ENCODE measurements at regions not wholly inside any gene's neighbourhood (a gene's known extent, or its start where the extent isn't known, plus 50 kb on each side); places are given as distances from the start of the nearest gene placed in this dataset.

DNA sequence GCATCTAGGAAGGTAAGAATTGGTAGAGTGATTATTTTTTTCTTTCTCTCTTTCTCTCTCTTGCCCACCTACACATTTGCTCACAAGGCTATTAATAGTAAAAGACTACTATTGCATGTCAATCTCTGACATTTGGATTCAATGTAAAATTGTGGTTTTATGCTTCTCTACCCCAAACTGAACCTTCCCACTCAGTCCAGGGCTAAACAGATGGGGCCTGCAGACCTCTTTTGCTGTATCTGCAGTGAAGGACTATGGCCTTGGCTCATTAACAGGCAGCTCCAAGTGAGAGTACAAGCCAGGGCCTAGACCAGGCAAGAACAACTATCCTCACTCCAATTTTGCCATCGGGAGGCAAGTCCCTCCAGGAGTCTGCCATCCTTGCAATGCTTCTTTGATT lies 68.3 kb upstream of the ARL4C start:
- H3K27ac ChIP-seq = no peak overlapping the region
- DNase-seq (ENCODE audit: low spot score in 2 of 2) = no peak
- no peak overlapping the region for H3K4me3 ChIP-seq
- intact Hi-C loops (cut with DNase I) = no loop called here
- no peaks in the 10 kb centered on the region for H3K36me3 ChIP-seq
- no peak for TF ChIP-seq CTCF (IDR thresholded peaks at IDR 0.05)
- H3K27me3 ChIP-seq = no peaks in the 10 kb centered on the region
- H3K4me1 ChIP-seq = no peaks in the 10 kb centered on the region
- H3K9me3 ChIP-seq = no peaks in the 10 kb centered on the region

DNA sequence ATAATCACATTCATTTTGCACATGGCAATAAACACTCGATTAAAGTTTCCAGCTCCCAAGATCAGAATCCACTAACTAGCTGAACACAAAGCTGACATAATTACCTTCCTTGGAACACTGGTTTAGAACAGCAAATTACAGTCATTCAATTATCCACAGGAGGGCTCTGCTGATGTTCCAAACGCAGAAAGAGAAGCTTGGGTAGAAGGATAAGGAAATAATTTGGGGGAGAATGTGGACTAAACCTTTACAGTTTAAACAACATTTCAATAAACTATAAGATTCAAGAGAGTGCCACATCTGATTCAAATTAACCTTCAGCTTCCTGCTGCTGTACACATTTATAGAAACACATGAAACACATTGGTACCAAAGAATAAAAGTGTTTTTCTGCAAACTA lies 67.8 kb upstream of the ARL4C start:
- no peaks in the 10 kb centered on the region for H3K4me1 ChIP-seq
- H3K27ac ChIP-seq = no peak overlapping the region
- H3K27me3 ChIP-seq = no peaks in the 10 kb centered on the region
- intact Hi-C loops (cut with DNase I) = no loop called here
- no peak for TF ChIP-seq CTCF (IDR thresholded peaks at IDR 0.05)
- H3K9me3 ChIP-seq = no peaks in the 10 kb centered on the region
- no peak for DNase-seq (ENCODE audit: low spot score in 2 of 2)
- H3K4me3 ChIP-seq = no peak overlapping the region
- H3K36me3 ChIP-seq = no peaks in the 10 kb centered on the region

DNA sequence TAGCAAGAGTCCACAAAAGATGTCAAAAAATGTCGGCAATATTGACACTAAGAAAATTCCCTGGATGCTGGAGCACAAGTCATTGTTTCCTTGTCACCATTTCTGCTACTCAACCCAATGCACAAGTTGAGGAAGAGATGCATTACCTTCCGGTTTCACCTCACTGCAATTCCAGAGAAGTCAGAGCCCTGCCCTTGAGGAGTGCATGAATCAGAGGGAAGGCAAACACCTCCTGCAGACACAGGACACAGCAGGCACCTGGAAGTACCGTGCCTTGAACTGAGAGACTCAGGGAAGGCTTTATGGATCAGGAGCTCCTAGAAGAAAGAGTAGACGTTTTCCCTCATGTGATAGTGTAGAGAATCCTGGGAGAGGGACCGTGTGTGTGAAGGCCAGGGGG lies 62.7 kb upstream of the ARL4C start:
- Histone ChIP-seq H3K4me3 (no peak overlapping the region), H3K27me3 (no peaks in the 10 kb centered on the region), H3K36me3 (no peaks in the 10 kb centered on the region), H3K27ac (no peak overlapping the region), H3K9me3 (no peaks in the 10 kb centered on the region), H3K4me1 (no peaks in the 10 kb centered on the region)
- no peak for DNase-seq (ENCODE audit: low spot score in 2 of 2)
- intact Hi-C loops (cut with DNase I) = no loop called here
- no peak for TF ChIP-seq CTCF (IDR thresholded peaks at IDR 0.05)

DNA sequence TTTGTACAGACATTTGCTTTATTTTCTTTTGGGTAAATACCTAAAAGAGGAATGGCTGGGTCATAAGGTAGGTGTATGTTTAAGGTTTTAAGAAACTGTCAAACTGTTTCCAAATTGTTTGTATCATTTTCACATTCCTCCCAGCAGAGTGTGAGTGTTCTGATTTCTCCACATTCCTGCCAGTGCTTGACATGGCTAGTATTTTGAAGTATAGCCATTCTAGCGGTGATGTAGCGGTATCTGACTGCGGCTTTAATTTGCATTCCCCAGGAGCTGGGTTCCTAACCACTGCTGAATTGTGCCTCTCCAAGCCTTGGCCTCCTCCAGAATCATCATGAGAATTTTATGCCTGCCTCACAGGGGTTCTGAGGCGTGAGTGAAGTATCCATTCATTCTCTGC lies 61.8 kb upstream of the ARL4C start:
- TF ChIP-seq CTCF (IDR thresholded peaks at IDR 0.05) = no peak
- intact Hi-C loops (cut with DNase I) = no loop called here
- no peaks in the 10 kb centered on the region for H3K9me3 ChIP-seq
- no peaks in the 10 kb centered on the region for H3K27me3 ChIP-seq
- no peak for DNase-seq (ENCODE audit: low spot score in 2 of 2)
- H3K4me3 ChIP-seq = no peak overlapping the region
- H3K27ac ChIP-seq = no peak overlapping the region
- no peaks in the 10 kb centered on the region for H3K36me3 ChIP-seq
- H3K4me1 ChIP-seq = no peaks in the 10 kb centered on the region

- intact Hi-C loops (cut with DNase I) = no loop called here
- DNase-seq (ENCODE audit: low spot score in 2 of 2) = no peak
- TF ChIP-seq CTCF (IDR thresholded peaks at IDR 0.05) = no peak
- Histone ChIP-seq H3K4me3 (no peak overlapping the region), H3K27me3 (no peaks in the 10 kb centered on the region), H3K27ac (no peak overlapping the region), H3K36me3 (no peaks in the 10 kb centered on the region), H3K4me1 (no peaks in the 10 kb centered on the region), H3K9me3 (no peaks in the 10 kb centered on the region)
Observed at GRCh38 chr2:234556848-234557573, 60.1 kb upstream of the ARL4C start.
